Suprapubic skin (tissue), 3 donors: ENCODE measurements at regions not wholly inside any gene's neighbourhood (a gene's known extent, or its start where the extent isn't known, plus 50 kb on each side); places are given as distances from the start of the nearest gene placed in this dataset.

Experiments used
- CTCF ChIP-seq, 2 donors: fragments of 200-600 bp in 1 of 2; fragments of 450-650 bp in 1 of 2; sonication (generic) in 1 of 2; IDR thresholded peaks; one replicate each; pipeline ENCODE4 v1.5.1; 2016 to 2019; ENCODE audit warnings: antibody characterized with exemption in 2 of 2, mild to moderate bottlenecking in 1 of 2, moderate library complexity in 1 of 2
- EP300 ChIP-seq: sonication (generic); formaldehyde crosslinking; IDR thresholded peaks from one replicate; pipeline ENCODE4 v1.6.1; 2017; ENCODE audit warnings: antibody characterized with exemption

GRCh38 chr4:81611221-81611620 is 139.5 kb upstream of the RASGEF1B start:
- TF ChIP-seq CTCF (IDR thresholded peaks at IDR 0.05) (no peak), EP300 (no peak)
